H1 (cell line): ENCODE measurements at regions not wholly inside any gene's neighbourhood (a gene's known extent, or its start where the extent isn't known, plus 50 kb on each side); places are given as distances from the start of the nearest gene placed in this dataset.

Experiments used
- TF ChIP-seq, protein P1 (sequence below): fragments of 300-600 bp; sonication (generic); IDR thresholded peaks from 2 replicates; pipeline ENCODE4 v1.7.1; 2012; ENCODE audit warnings: low read length, moderate library complexity, mild to moderate bottlenecking, inconsistent platforms; ENCODE audit not compliant: insufficient replicate concordance

DNA sequence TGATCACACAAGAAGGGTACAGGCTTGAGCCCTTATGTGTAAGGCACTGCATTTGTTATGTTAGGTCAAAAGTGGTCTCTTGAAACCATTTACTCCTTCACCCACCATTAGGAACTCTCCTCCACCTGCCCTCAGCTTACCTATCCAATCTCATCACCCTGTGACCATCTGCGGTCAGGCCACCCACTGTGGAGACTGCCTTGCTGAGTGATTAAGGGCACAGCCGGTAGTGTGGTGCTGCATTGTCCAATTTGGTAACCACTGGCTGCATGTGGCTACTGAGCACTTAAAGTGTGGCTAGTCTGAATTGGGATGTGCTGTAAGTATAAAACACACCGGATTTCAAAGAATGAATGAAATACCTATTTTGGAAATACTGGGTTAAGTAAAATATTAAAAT is 177.1 kb upstream of the PARP11 start (continued):
- TF ChIP-seq, protein P1, sequence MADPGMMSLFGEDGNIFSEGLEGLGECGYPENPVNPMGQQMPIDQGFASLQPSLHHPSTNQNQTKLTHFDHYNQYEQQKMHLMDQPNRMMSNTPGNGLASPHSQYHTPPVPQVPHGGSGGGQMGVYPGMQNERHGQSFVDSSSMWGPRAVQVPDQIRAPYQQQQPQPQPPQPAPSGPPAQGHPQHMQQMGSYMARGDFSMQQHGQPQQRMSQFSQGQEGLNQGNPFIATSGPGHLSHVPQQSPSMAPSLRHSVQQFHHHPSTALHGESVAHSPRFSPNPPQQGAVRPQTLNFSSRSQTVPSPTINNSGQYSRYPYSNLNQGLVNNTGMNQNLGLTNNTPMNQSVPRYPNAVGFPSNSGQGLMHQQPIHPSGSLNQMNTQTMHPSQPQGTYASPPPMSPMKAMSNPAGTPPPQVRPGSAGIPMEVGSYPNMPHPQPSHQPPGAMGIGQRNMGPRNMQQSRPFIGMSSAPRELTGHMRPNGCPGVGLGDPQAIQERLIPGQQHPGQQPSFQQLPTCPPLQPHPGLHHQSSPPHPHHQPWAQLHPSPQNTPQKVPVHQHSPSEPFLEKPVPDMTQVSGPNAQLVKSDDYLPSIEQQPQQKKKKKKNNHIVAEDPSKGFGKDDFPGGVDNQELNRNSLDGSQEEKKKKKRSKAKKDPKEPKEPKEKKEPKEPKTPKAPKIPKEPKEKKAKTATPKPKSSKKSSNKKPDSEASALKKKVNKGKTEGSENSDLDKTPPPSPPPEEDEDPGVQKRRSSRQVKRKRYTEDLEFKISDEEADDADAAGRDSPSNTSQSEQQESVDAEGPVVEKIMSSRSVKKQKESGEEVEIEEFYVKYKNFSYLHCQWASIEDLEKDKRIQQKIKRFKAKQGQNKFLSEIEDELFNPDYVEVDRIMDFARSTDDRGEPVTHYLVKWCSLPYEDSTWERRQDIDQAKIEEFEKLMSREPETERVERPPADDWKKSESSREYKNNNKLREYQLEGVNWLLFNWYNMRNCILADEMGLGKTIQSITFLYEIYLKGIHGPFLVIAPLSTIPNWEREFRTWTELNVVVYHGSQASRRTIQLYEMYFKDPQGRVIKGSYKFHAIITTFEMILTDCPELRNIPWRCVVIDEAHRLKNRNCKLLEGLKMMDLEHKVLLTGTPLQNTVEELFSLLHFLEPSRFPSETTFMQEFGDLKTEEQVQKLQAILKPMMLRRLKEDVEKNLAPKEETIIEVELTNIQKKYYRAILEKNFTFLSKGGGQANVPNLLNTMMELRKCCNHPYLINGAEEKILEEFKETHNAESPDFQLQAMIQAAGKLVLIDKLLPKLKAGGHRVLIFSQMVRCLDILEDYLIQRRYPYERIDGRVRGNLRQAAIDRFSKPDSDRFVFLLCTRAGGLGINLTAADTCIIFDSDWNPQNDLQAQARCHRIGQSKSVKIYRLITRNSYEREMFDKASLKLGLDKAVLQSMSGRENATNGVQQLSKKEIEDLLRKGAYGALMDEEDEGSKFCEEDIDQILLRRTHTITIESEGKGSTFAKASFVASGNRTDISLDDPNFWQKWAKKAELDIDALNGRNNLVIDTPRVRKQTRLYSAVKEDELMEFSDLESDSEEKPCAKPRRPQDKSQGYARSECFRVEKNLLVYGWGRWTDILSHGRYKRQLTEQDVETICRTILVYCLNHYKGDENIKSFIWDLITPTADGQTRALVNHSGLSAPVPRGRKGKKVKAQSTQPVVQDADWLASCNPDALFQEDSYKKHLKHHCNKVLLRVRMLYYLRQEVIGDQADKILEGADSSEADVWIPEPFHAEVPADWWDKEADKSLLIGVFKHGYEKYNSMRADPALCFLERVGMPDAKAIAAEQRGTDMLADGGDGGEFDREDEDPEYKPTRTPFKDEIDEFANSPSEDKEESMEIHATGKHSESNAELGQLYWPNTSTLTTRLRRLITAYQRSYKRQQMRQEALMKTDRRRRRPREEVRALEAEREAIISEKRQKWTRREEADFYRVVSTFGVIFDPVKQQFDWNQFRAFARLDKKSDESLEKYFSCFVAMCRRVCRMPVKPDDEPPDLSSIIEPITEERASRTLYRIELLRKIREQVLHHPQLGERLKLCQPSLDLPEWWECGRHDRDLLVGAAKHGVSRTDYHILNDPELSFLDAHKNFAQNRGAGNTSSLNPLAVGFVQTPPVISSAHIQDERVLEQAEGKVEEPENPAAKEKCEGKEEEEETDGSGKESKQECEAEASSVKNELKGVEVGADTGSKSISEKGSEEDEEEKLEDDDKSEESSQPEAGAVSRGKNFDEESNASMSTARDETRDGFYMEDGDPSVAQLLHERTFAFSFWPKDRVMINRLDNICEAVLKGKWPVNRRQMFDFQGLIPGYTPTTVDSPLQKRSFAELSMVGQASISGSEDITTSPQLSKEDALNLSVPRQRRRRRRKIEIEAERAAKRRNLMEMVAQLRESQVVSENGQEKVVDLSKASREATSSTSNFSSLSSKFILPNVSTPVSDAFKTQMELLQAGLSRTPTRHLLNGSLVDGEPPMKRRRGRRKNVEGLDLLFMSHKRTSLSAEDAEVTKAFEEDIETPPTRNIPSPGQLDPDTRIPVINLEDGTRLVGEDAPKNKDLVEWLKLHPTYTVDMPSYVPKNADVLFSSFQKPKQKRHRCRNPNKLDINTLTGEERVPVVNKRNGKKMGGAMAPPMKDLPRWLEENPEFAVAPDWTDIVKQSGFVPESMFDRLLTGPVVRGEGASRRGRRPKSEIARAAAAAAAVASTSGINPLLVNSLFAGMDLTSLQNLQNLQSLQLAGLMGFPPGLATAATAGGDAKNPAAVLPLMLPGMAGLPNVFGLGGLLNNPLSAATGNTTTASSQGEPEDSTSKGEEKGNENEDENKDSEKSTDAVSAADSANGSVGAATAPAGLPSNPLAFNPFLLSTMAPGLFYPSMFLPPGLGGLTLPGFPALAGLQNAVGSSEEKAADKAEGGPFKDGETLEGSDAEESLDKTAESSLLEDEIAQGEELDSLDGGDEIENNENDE: no peak
- TF ChIP-seq, all 59 proteins: peak for 0
